A673 (cell line): ENCODE measurements at regions not wholly inside any gene's neighbourhood (a gene's known extent, or its start where the extent isn't known, plus 50 kb on each side); places are given as distances from the start of the nearest gene placed in this dataset.

ENCODE experiments used
- BruUV-seq: library from RNA; stranded (reverse); fragments of 400-500 nt; replicated peaks from 2 replicates; lab custom pipeline; 2021; lab: Mats Ljungman, UMichigan
- CTCF ChIA-PET: fragments of 300-600 bp; sonication (Branson Sonifier 250); formaldehyde crosslinking; loops from one replicate; lab custom pipeline; 2022; ENCODE audit warnings: antibody characterized with exemption; lab: Charles Lee
- POLR2A ChIA-PET: fragments of 300-600 bp; sonication (Branson Sonifier 250); formaldehyde crosslinking; loops from one replicate; lab custom pipeline; 2022; ENCODE audit warnings: antibody characterized with exemption; ENCODE audit not compliant: low non-redundant PET; lab: Charles Lee
- DNase-seq: peaks from one replicate; pipeline ENCODE4 v3.0.0-alpha.2; 2015; ENCODE audit warnings: low spot score
- H3K27ac ChIP-seq: fragments of 200-600 bp; sonication (generic); 2 replicates; pipeline ENCODE4 v1.5.1; 2016; ENCODE audit warnings: mixed run types, low read depth, mild to moderate bottlenecking, mixed read lengths, antibody characterized with exemption, low read length; ENCODE audit not compliant: poor library complexity, severe bottlenecking
- H3K27me3 ChIP-seq: fragments of 200-600 bp; sonication (generic); replicated peaks from 2 replicates; pipeline ENCODE4 v1.6.1; 2017; ENCODE audit warnings: mixed run types, low read depth, mild to moderate bottlenecking, mixed read lengths, antibody characterized with exemption, low read length; ENCODE audit not compliant: insufficient read depth, poor library complexity
- H3K36me3 ChIP-seq: fragments of 200-600 bp; sonication (generic); 2 replicates; pipeline ENCODE4 v1.6.1; 2016; ENCODE audit warnings: mixed run types, mild to moderate bottlenecking, mixed read lengths, antibody characterized with exemption, low read length; ENCODE audit not compliant: insufficient read depth, poor library complexity, severe bottlenecking
- H3K4me1 ChIP-seq: fragments of 200-600 bp; sonication (generic); 2 replicates; pipeline ENCODE4 v1.6.1; 2017; ENCODE audit warnings: mixed run types, mild to moderate bottlenecking, mixed read lengths, antibody characterized with exemption, low read length; ENCODE audit not compliant: insufficient read depth, poor library complexity, severe bottlenecking
- H3K4me3 ChIP-seq: fragments of 200-600 bp; sonication (generic); 2 replicates; pipeline ENCODE4 v1.5.1; 2016; ENCODE audit warnings: low read depth, mixed run types, mild to moderate bottlenecking, mixed read lengths, low read length; ENCODE audit not compliant: poor library complexity, severe bottlenecking
- H3K9me3 ChIP-seq: fragments of 200-600 bp; sonication (generic); 2 replicates; pipeline ENCODE4 v1.6.1; 2016; ENCODE audit warnings: mixed run types, low read depth, mild to moderate bottlenecking, mixed read lengths, antibody characterized with exemption, low read length; ENCODE audit not compliant: poor library complexity, severe bottlenecking
- EZH2 ChIP-seq: fragments of 200-600 bp; sonication (generic); IDR thresholded peaks from 2 replicates; pipeline ENCODE4 v1.6.1; 2017; ENCODE audit warnings: borderline replicate concordance, low read depth, mild to moderate bottlenecking, mixed read lengths, antibody characterized with exemption, low read length; ENCODE audit not compliant: poor library complexity, severe bottlenecking
- intact Hi-C: fragments of 100-400 bp; cut with micrococcal nuclease; formaldehyde crosslinking; loops from one replicate; pipeline ENCODE4 v1.10.0; 2022; ENCODE audit not compliant: unreplicated experiment
- TF ChIP-seq, protein P1 (sequence below): fragments of 300-800, 200-600 bp; sonication (generic); conservative IDR thresholded peaks from 2 replicates; pipeline ENCODE4 v1.5.1; 2017; ENCODE audit warnings: low read depth, mild to moderate bottlenecking, antibody characterized with exemption, low read length, moderate library complexity, mixed read lengths

DNA sequence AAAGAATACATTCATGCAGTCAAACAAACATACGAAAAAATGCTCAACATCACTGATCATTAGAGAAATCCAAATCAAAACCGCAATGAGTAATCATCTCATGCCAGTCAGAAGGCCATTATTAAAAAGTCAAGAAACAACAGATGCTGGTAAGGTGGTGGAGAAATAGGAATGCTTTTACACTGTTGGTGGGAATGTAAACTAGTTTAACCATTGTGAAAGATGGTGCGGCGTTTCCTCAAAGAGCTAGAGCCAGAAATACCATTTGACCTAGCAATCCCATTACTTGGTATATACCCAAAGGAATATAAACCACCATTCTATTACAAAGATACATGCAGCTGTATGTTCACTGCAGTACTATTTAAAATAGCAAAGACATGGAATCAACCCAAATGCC, 330.4 kb downstream of the EDEM1 start:
- Histone ChIP-seq H3K9me3 (no peaks in the 10 kb centered on the region), H3K27ac (no peak overlapping the region), H3K27me3 (no peaks in the 10 kb centered on the region), H3K4me1 (no peaks in the 10 kb centered on the region), H3K4me3 (no peak overlapping the region), H3K36me3 (no peaks in the 10 kb centered on the region)
- CTCF ChIA-PET, result no interaction called here
- no peak for DNase-seq
- POLR2A ChIA-PET, result no interaction called here
- BruUV-seq, result no TSS peak
- TF ChIP-seq EZH2, result no peak
- TF ChIP-seq, protein P1, sequence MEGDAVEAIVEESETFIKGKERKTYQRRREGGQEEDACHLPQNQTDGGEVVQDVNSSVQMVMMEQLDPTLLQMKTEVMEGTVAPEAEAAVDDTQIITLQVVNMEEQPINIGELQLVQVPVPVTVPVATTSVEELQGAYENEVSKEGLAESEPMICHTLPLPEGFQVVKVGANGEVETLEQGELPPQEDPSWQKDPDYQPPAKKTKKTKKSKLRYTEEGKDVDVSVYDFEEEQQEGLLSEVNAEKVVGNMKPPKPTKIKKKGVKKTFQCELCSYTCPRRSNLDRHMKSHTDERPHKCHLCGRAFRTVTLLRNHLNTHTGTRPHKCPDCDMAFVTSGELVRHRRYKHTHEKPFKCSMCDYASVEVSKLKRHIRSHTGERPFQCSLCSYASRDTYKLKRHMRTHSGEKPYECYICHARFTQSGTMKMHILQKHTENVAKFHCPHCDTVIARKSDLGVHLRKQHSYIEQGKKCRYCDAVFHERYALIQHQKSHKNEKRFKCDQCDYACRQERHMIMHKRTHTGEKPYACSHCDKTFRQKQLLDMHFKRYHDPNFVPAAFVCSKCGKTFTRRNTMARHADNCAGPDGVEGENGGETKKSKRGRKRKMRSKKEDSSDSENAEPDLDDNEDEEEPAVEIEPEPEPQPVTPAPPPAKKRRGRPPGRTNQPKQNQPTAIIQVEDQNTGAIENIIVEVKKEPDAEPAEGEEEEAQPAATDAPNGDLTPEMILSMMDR, result no peak
- intact Hi-C loops, result no loop called here

DNA sequence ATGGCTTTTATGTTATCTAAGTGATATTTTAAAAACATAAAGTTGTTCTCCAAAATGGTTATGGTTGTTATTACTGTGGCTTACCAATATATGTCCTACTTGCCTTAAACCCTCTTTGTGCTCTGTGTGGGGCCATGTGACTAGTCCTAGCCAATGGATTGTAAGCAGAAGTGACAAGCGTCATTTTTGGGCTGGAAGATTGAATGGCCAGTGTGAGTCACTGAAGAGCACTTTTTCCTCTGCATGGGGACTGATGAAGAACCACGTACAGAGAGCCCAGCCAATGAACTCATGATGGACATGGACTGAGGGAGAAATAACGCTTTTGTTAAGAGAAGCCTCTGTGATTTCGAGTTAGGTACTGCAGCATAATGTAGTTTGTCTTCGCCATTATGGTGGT, 332.7 kb downstream of the EDEM1 start:
- no TSS peak for BruUV-seq
- no peak for DNase-seq
- POLR2A ChIA-PET, result no interaction called here
- Histone ChIP-seq H3K27me3 (no peaks in the 10 kb centered on the region), H3K4me3 (no peak overlapping the region), H3K9me3 (no peaks in the 10 kb centered on the region), H3K4me1 (no peaks in the 10 kb centered on the region), H3K36me3 (no peaks in the 10 kb centered on the region), H3K27ac (no peak overlapping the region)
- intact Hi-C loops, result no loop called here
- CTCF ChIA-PET, result no interaction called here
- TF ChIP-seq, protein P1, result no peak
- no peak for TF ChIP-seq EZH2

DNA sequence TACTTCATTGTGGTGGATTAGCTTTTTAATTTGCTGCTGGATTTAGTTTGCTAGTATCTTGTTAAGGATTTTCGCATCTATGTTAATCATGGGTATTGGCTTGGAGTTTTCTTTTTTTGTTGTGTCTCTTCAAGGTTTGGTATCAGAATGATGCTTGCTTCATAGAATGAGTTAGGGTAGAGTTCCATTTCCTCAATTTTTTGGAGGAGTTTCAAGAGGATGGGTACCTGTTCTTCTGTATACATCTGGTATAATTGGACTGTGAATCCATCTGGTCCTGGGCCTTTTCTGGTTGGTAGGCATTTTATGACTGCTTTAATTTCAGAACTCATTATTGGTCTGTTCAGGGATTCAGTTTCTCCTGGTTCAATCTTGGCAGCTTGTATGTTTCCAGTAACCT, 335.6 kb downstream of the EDEM1 start:
- no peaks in the 10 kb centered on the region for H3K36me3 ChIP-seq
- ChIA-PET CTCF (no interaction called here), POLR2A (no interaction called here)
- intact Hi-C loops, result no loop called here
- no peak overlapping the region for H3K27ac ChIP-seq
- no peak overlapping the region for H3K4me3 ChIP-seq
- H3K27me3 ChIP-seq, result no peaks in the 10 kb centered on the region
- no peaks in the 10 kb centered on the region for H3K4me1 ChIP-seq
- no peaks in the 10 kb centered on the region for H3K9me3 ChIP-seq
- DNase-seq, result no peak
- TF ChIP-seq, protein P1, result no peak
- TF ChIP-seq EZH2, result no peak
- BruUV-seq, result no TSS peak
